Suprapubic skin (tissue), 4 donors: ENCODE measurements at regions not wholly inside any gene's neighbourhood (a gene's known extent, or its start where the extent isn't known, plus 50 kb on each side); places are given as distances from the start of the nearest gene placed in this dataset.

Source experiments
- EP300 ChIP-seq: sonication (generic); formaldehyde crosslinking; IDR thresholded peaks from one replicate; pipeline ENCODE4 v1.6.1; 2017; ENCODE audit warnings: antibody characterized with exemption
- POLR2A ChIP-seq, 2 donors: fragments of 450-650 bp; IDR thresholded peaks; one replicate each; pipeline ENCODE4 v1.6.1; 2017; ENCODE audit warnings: antibody characterized with exemption in 2 of 2, mild to moderate bottlenecking in 2 of 2, moderate library complexity in 2 of 2
- POLR2AphosphoS5 ChIP-seq, 3 donors: sonication (generic); formaldehyde crosslinking; IDR thresholded peaks; one replicate each; pipeline ENCODE4 v1.6.1; 2017; ENCODE audit warnings: antibody characterized with exemption in 3 of 3
- TF ChIP-seq, protein P1 (sequence below), 2 donors: fragments of 200-600 bp in 1 of 2; fragments of 450-650 bp in 1 of 2; sonication (generic) in 1 of 2; IDR thresholded peaks; one replicate each; pipeline ENCODE4 v1.5.1; 2016 to 2019; ENCODE audit warnings: antibody characterized with exemption in 2 of 2, mild to moderate bottlenecking in 1 of 2, moderate library complexity in 1 of 2

DNA sequence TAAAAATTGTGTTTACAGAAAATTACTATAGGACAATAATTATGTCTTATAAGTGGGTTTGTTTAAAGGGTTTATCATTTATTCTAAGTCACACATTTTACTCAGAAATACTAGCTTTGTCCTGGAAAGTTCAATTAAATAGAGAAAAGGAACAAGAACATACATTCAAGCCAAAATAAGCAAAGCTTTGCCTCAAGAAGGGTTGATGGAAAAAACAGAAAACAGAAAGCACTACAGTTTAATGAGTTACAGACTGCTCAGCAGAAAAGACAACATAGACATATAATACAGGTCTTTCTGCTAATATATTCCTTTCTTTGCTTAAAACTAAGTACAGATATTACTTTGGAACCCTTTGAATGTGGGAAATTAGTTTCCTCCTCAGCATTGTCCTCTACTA, 703.0 kb upstream of the LRFN5 start:
- TF ChIP-seq, protein P1, sequence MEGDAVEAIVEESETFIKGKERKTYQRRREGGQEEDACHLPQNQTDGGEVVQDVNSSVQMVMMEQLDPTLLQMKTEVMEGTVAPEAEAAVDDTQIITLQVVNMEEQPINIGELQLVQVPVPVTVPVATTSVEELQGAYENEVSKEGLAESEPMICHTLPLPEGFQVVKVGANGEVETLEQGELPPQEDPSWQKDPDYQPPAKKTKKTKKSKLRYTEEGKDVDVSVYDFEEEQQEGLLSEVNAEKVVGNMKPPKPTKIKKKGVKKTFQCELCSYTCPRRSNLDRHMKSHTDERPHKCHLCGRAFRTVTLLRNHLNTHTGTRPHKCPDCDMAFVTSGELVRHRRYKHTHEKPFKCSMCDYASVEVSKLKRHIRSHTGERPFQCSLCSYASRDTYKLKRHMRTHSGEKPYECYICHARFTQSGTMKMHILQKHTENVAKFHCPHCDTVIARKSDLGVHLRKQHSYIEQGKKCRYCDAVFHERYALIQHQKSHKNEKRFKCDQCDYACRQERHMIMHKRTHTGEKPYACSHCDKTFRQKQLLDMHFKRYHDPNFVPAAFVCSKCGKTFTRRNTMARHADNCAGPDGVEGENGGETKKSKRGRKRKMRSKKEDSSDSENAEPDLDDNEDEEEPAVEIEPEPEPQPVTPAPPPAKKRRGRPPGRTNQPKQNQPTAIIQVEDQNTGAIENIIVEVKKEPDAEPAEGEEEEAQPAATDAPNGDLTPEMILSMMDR (IDR thresholded peaks at IDR 0.05), result no peak
- no peak for TF ChIP-seq EP300
- no peak for TF ChIP-seq POLR2A (IDR thresholded peaks at IDR 0.05)
- no peak for TF ChIP-seq POLR2AphosphoS5 (IDR thresholded peaks at IDR 0.05)
